ENCODE measurements at regions not wholly inside any gene's neighbourhood (a gene's known extent, or its start where the extent isn't known, plus 50 kb on each side); places are given as distances from the start of the nearest gene placed in this dataset.

- TF ChIP-seq CTCF (IDR thresholded peaks at IDR 0.05) (no peak), POLR2AphosphoS5 (IDR thresholded peaks at IDR 0.05; ENCODE audit: low read depth, low read length) (no peak), SIN3A (IDR thresholded peaks at IDR 0.05; ENCODE audit: borderline replicate concordance, insufficient read depth, low read depth, low read length) (no peak)
- TF ChIP-seq, protein P1, sequence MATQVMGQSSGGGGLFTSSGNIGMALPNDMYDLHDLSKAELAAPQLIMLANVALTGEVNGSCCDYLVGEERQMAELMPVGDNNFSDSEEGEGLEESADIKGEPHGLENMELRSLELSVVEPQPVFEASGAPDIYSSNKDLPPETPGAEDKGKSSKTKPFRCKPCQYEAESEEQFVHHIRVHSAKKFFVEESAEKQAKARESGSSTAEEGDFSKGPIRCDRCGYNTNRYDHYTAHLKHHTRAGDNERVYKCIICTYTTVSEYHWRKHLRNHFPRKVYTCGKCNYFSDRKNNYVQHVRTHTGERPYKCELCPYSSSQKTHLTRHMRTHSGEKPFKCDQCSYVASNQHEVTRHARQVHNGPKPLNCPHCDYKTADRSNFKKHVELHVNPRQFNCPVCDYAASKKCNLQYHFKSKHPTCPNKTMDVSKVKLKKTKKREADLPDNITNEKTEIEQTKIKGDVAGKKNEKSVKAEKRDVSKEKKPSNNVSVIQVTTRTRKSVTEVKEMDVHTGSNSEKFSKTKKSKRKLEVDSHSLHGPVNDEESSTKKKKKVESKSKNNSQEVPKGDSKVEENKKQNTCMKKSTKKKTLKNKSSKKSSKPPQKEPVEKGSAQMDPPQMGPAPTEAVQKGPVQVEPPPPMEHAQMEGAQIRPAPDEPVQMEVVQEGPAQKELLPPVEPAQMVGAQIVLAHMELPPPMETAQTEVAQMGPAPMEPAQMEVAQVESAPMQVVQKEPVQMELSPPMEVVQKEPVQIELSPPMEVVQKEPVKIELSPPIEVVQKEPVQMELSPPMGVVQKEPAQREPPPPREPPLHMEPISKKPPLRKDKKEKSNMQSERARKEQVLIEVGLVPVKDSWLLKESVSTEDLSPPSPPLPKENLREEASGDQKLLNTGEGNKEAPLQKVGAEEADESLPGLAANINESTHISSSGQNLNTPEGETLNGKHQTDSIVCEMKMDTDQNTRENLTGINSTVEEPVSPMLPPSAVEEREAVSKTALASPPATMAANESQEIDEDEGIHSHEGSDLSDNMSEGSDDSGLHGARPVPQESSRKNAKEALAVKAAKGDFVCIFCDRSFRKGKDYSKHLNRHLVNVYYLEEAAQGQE (IDR thresholded peaks at IDR 0.05; ENCODE audit: insufficient read depth in 1 of 2, low read depth in 2 of 2, low read length in 1 of 2) = no peak
These were observed 171.8 kb upstream of the MTPN start for GRCh38 chr7:136148920-136149319.

Measured in Panc1 (cell line).